ENCODE measurements at regions not wholly inside any gene's neighbourhood (a gene's known extent, or its start where the extent isn't known, plus 50 kb on each side); places are given as distances from the start of the nearest gene placed in this dataset.

GRCh38 chr5:152511120-152511519 lies 106.0 kb upstream of the NMUR2 start:
- no peak for DNase-seq (ENCODE audit: low spot score in 2 of 2)
- no peak overlapping the region for H3K4me3 ChIP-seq (ENCODE audit: low read depth, poor library complexity, severe bottlenecking)
- no peak for TF ChIP-seq POLR2A (IDR thresholded peaks at IDR 0.05)
- TF ChIP-seq, protein P1, sequence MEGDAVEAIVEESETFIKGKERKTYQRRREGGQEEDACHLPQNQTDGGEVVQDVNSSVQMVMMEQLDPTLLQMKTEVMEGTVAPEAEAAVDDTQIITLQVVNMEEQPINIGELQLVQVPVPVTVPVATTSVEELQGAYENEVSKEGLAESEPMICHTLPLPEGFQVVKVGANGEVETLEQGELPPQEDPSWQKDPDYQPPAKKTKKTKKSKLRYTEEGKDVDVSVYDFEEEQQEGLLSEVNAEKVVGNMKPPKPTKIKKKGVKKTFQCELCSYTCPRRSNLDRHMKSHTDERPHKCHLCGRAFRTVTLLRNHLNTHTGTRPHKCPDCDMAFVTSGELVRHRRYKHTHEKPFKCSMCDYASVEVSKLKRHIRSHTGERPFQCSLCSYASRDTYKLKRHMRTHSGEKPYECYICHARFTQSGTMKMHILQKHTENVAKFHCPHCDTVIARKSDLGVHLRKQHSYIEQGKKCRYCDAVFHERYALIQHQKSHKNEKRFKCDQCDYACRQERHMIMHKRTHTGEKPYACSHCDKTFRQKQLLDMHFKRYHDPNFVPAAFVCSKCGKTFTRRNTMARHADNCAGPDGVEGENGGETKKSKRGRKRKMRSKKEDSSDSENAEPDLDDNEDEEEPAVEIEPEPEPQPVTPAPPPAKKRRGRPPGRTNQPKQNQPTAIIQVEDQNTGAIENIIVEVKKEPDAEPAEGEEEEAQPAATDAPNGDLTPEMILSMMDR (IDR thresholded peaks at IDR 0.05): no peak
- WGBS, 2 donors: 82 to 89% methylated on average over 5 of the region's 5 CpGs
- intact Hi-C loops (cut with DNase I; ENCODE audit: low total_unique reads): no loop called here

GRCh38 chr5:152511531-152512132 lies 106.6 kb upstream of the NMUR2 start:
- intact Hi-C loops (cut with DNase I; ENCODE audit: low total_unique reads): no loop called here
- no peak for DNase-seq (ENCODE audit: low spot score in 2 of 2)
- no peak for TF ChIP-seq POLR2A (IDR thresholded peaks at IDR 0.05)
- TF ChIP-seq, protein P1 (IDR thresholded peaks at IDR 0.05): no peak
- H3K4me3 ChIP-seq (ENCODE audit: low read depth, poor library complexity, severe bottlenecking): no peak overlapping the region
- 82 to 83% methylated on average over 7 of the region's 7 CpGs for WGBS, 2 donors

DNA sequence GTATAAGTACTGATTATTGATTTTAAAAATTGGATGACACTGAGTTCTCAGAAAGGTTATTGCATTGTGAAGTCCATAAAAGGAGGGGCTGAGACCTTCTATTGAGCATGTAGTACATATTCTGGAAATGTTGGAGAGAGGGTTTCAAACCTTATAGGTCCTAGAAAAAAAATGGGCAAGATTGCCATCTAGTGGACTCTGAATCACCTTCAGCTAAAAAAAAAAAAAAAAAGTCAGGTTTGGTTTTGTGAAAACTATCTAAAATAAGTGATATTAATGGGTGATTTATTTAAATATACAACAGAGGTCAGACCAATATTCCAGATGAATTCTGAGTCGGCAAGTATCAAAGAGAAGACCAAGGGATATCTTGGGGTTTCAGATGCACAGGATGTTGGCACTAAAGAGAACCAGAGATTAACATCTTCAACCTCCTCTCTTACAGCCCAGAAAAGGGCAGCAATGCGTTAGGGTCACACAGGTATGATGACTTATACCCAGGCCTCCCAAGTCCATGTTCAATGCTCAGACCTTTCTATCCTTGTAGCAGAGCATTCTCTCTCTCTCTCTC lies 109.8 kb upstream of the NMUR2 start:
- intact Hi-C loops (cut with DNase I; ENCODE audit: low total_unique reads): no loop called here
- DNase-seq (ENCODE audit: low spot score in 2 of 2): no peak
- WGBS, 2 donors: 28 to 33% methylated on average over 2 of the region's 2 CpGs
- TF ChIP-seq, protein P1 (IDR thresholded peaks at IDR 0.05): no peak
- no peak for TF ChIP-seq POLR2A (IDR thresholded peaks at IDR 0.05)
- no peak overlapping the region for H3K4me3 ChIP-seq (ENCODE audit: low read depth, poor library complexity, severe bottlenecking)

- WGBS, 2 donors: 48 to 57% methylated on average over 1 of the region's 1 CpG
- intact Hi-C loops (cut with DNase I; ENCODE audit: low total_unique reads): no loop called here
- H3K4me3 ChIP-seq (ENCODE audit: low read depth, poor library complexity, severe bottlenecking): no peak overlapping the region
- TF ChIP-seq, protein P1 (IDR thresholded peaks at IDR 0.05): no peak
- TF ChIP-seq POLR2A (IDR thresholded peaks at IDR 0.05): no peak
- DNase-seq (ENCODE audit: low spot score in 2 of 2): no peak
Measured at GRCh38 chr5:152523964-152524363, 118.9 kb upstream of the NMUR2 start.

- H3K4me3 ChIP-seq (ENCODE audit: low read depth, poor library complexity, severe bottlenecking): no peak overlapping the region
- 40% methylated on average over 3 of the region's 3 CpGs for WGBS, 2 donors
- intact Hi-C loops (cut with DNase I; ENCODE audit: low total_unique reads): no loop called here
- TF ChIP-seq, protein P1 (IDR thresholded peaks at IDR 0.05): no peak
- TF ChIP-seq POLR2A (IDR thresholded peaks at IDR 0.05): no peak
- DNase-seq (ENCODE audit: low spot score in 2 of 2): no peak
Measured at GRCh38 chr5:152527358-152528052, 122.4 kb upstream of the NMUR2 start.

Measured in lower leg skin (tissue), 4 donors.